Peyer's patch (tissue), 4 donors: ENCODE measurements at regions not wholly inside any gene's neighbourhood (a gene's known extent, or its start where the extent isn't known, plus 50 kb on each side); places are given as distances from the start of the nearest gene placed in this dataset.
A peak's percentile ranks its signal among the peaks of the same experiment; 100 is the strongest.
"Not testable (repeated sequence)": the region's sequence is repeated elsewhere in the genome, so short reads cannot be mapped to it uniquely, and the experiment has no call there.

Source experiments
- DNase-seq, 3 donors: peaks; one replicate each; pipeline ENCODE4 v3.0.0-alpha.2; 2017 to 2019
- H3K27ac ChIP-seq, 4 donors: fragments of 200-600 bp; sonication (generic); one replicate each; pipeline ENCODE4 v1.5.1; 2016 to 2019
- H3K27me3 ChIP-seq, 2 donors: fragments of 200-600 bp; sonication (generic); one replicate each; pipeline ENCODE4 v1.5.1; 2019
- H3K36me3 ChIP-seq, 3 donors: fragments of 200-600 bp; sonication (generic); one replicate each; pipeline ENCODE4 v1.5.1; 2016 to 2019
- H3K4me1 ChIP-seq, 4 donors: fragments of 200-600 bp; sonication (generic); one replicate each; pipeline ENCODE4 v1.5.1; 2016 to 2019
- H3K4me3 ChIP-seq, 4 donors: fragments of 200-600 bp; sonication (generic); 1 replicate in 3 of 4; 2 replicates in 1 of 4; pipeline ENCODE4 v1.5.1; 2016 to 2019; ENCODE audit warnings: mild to moderate bottlenecking in 1 of 4
- H3K9me3 ChIP-seq, 4 donors: fragments of 200-600 bp; sonication (generic); one replicate each; pipeline ENCODE4 v1.5.1; 2016 to 2019; ENCODE audit warnings: mild to moderate bottlenecking in 1 of 4
- POLR2A ChIP-seq, 2 donors: fragments of 450-650 bp; IDR thresholded peaks; one replicate each; pipeline ENCODE4 v1.5.1; 2017; ENCODE audit warnings: antibody characterized with exemption in 2 of 2, mild to moderate bottlenecking in 2 of 2, moderate library complexity in 2 of 2
- TF ChIP-seq, protein P1 (sequence below), 6 experiments: fragments of 450-650 bp in 4 of 6; fragments of 200-600 bp in 2 of 6; sonication (generic) in 1 of 6; IDR thresholded peaks; one replicate each; pipeline ENCODE4 v1.5.1; 2017 to 2019; ENCODE audit warnings: antibody characterized with exemption in 6 of 6, mild to moderate bottlenecking in 3 of 6, moderate library complexity in 1 of 6

DNA sequence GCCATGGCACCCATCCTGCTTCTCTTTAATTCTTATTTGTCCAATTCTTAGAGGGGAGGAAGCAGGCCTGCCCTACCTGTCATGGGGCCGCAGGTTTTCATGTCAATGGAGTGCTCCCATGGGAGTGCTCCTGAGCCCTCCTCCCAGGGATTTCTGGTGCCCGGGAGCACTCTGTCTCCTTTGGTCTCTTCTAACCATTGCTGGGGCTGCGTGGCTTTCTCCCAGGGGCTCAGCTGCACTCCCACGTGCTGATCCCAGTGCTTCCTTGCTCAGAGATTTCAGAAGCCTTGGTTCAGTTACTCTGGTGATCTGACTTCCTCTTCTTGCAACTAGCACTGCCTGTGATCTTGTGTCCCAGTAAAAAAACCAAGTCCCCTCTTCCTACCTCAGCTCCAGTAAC is 68.0 kb upstream of the ARL8B start:
- H3K27ac ChIP-seq = no peak overlapping the region

DNA sequence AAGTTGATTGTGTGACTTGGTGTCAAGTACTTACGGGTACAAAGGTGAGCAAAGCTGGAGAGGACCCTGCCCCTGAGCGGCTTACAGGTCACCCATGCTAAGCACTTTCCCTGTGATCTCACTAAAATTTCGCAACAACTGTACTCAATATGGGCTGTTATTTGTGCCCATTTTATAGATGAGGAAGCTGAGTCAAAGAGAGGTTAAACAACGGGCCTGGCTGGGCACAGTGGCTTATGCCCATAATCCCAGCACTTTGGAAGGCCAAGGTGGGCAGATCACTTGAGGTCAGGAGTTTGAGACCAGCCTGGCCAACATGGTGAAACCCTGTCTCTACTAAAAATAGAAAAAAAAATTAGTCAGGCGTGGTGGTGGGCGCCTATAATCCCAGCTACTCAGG is 67.5 kb upstream of the ARL8B start:
- H3K9me3 ChIP-seq, H3K4me3 ChIP-seq, H3K27ac ChIP-seq, H3K36me3 ChIP-seq, H3K4me1 ChIP-seq, DNase-seq, H3K27me3 ChIP-seq: not testable (repeated sequence)

More for the DNA sequence above, 68.0 kb upstream of the ARL8B start:
- TF ChIP-seq, protein P1, sequence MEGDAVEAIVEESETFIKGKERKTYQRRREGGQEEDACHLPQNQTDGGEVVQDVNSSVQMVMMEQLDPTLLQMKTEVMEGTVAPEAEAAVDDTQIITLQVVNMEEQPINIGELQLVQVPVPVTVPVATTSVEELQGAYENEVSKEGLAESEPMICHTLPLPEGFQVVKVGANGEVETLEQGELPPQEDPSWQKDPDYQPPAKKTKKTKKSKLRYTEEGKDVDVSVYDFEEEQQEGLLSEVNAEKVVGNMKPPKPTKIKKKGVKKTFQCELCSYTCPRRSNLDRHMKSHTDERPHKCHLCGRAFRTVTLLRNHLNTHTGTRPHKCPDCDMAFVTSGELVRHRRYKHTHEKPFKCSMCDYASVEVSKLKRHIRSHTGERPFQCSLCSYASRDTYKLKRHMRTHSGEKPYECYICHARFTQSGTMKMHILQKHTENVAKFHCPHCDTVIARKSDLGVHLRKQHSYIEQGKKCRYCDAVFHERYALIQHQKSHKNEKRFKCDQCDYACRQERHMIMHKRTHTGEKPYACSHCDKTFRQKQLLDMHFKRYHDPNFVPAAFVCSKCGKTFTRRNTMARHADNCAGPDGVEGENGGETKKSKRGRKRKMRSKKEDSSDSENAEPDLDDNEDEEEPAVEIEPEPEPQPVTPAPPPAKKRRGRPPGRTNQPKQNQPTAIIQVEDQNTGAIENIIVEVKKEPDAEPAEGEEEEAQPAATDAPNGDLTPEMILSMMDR (IDR thresholded peaks at IDR 0.05) = no peak
- TF ChIP-seq POLR2A (IDR thresholded peaks at IDR 0.05) = no peak
- peaks cover 0 to 9% (median 0%) of the 10 kb centered on the region in 4 donors for H3K4me1 ChIP-seq
- H3K36me3 ChIP-seq = no peaks in the 10 kb centered on the region
- H3K4me3 ChIP-seq = no peak overlapping the region
- H3K9me3 ChIP-seq = no peaks in the 10 kb centered on the region
- H3K27me3 ChIP-seq = no peaks in the 10 kb centered on the region
- no peak for DNase-seq

DNA sequence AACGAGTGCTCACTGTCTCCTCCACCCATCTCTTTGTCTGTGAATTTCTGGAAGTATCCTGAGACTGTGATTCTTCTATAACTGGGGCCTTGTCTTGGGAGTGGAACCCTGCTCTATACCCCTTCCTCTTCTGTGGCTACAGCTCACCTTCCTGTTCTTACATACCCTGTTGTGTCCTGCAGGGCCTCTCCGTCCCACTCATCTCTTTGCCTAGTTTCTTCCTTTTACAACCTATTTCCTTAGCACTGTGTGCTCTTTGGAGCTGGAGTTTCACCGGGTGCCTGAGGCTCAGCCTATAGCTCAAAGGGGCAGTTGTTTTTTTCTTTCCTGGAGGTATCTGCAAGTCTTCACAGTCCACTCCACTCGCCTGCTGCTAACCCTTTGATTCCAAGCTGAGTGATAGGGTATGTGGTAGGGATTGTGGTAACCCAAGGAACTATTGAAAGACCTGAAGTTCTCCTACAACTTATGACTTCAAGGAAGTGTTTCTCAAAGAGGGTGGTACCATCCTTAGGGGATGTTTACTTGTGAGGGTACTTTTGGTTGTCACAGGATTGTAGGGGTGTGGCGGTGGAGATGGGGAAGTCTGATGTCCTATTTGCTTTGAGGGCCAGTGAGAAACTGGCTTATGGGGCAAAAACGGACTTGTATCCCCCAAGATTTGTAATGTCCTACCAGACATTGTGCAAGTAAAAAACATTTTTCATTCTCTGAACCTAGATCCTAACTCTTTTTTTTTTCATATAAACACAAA is 66.6 kb upstream of the ARL8B start:
- H3K27ac ChIP-seq = peak overlapping the region in 1 of 4 donors; percentile 6

DNA sequence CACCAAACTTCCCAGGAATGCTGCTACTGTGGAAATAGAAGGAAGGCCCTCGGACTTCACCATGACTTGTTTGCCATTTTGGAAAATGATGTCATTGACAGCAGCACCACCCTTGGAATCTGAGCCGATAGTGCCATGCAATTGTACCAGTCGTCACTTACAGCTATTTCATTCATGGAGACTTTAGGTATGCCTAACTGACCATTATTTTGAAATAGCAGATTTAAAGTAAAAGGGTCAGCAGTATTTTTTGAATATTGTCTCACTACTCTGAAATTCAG is 66.0 kb upstream of the ARL8B start:
- Histone ChIP-seq H3K27ac (no peak overlapping the region), H3K4me1 (peaks cover 0 to 9% (median 0%) of the 10 kb centered on the region in 4 donors), H3K9me3 (no peaks in the 10 kb centered on the region), H3K4me3 (no peak overlapping the region), H3K36me3 (no peaks in the 10 kb centered on the region), H3K27me3 (no peaks in the 10 kb centered on the region)
- DNase-seq = no peak
- no peak for TF ChIP-seq POLR2A (IDR thresholded peaks at IDR 0.05)
- TF ChIP-seq, protein P1 (IDR thresholded peaks at IDR 0.05) = no peak

More for the DNA sequence above, 66.6 kb upstream of the ARL8B start:
- no peak for DNase-seq
- no peak overlapping the region for H3K4me3 ChIP-seq
- peaks cover 0 to 9% (median 0%) of the 10 kb centered on the region in 4 donors for H3K4me1 ChIP-seq
- H3K36me3 ChIP-seq = no peaks in the 10 kb centered on the region
- TF ChIP-seq POLR2A (IDR thresholded peaks at IDR 0.05) = no peak
- H3K9me3 ChIP-seq = no peaks in the 10 kb centered on the region
- H3K27me3 ChIP-seq = no peaks in the 10 kb centered on the region

DNA sequence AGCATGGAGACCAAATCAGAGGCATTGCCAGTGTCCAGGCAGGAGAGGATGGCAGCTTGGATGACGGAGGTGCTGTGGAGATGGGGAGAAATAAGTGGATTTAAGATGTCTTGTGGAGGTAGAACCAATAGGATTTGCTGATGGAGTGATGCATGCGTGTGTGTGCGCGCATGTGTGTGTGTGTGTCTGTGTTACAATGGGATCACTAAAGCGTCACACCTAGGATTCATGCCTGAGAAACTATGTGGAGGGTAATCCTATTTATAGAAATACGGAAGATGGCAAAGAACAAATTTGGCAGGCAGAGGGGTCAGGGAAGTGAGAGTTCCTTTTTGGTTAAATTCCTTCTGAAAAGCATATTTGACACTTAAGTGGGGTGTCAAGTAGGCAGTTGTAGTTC is 64.8 kb upstream of the ARL8B start:
- Histone ChIP-seq H3K27me3 (no peaks in the 10 kb centered on the region), H3K36me3 (no peaks in the 10 kb centered on the region), H3K4me1 (peaks cover 0 to 9% (median 0%) of the 10 kb centered on the region in 4 donors), H3K4me3 (no peak overlapping the region), H3K27ac (peak overlapping the region in 1 of 4 donors; percentile 11), H3K9me3 (no peaks in the 10 kb centered on the region)
- TF ChIP-seq, protein P1 (IDR thresholded peaks at IDR 0.05) = no peak
- no peak for TF ChIP-seq POLR2A (IDR thresholded peaks at IDR 0.05)
- DNase-seq = no peak

DNA sequence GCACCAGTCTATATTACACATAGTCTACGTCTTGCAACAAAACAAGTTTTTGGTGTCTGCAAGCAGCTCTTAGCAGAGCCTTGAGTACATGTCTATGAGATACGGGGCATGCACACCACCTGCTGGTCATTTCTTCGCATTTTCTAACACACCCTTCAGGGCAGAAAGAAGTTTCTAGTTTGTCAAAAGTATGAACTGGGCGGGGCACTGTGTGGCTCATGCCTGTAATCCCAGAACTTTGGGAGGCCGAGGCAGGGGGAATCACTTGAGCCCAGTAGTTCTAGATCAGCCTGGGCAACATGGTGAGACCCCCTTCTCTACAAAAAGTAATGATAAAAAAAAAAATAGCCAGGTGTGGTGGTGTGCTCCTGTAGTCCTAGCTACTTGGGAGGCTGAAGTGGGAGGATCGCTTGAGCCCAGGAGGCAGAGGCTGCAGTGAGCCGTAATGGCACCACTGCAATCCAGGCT is 64.2 kb upstream of the ARL8B start:
- no peak for TF ChIP-seq POLR2A (IDR thresholded peaks at IDR 0.05)
- TF ChIP-seq, protein P1 (IDR thresholded peaks at IDR 0.05) = peak; percentile 55 to 92 (median 84)
- Histone ChIP-seq H3K9me3 (no peaks in the 10 kb centered on the region), H3K27me3 (no peaks in the 10 kb centered on the region), H3K36me3 (no peaks in the 10 kb centered on the region), H3K4me3 (no peak overlapping the region), H3K4me1 (peaks cover 0 to 9% (median 0%) of the 10 kb centered on the region in 4 donors), H3K27ac (no peak overlapping the region)
- DNase-seq = peak; percentile 60 to 92 (median 75)
